Ishikawa (cell line): ENCODE measurements at regions not wholly inside any gene's neighbourhood (a gene's known extent, or its start where the extent isn't known, plus 50 kb on each side); places are given as distances from the start of the nearest gene placed in this dataset.

Experiments used
- CEBPB ChIP-seq: IDR thresholded peaks from 2 replicates; pipeline ENCODE4 v1.6.1; 2012
- CREB1 ChIP-seq: IDR thresholded peaks from 2 replicates; pipeline ENCODE4 v1.6.1; 2012; ENCODE audit warnings: low read depth
- EP300 ChIP-seq: IDR thresholded peaks from 2 replicates; pipeline ENCODE4 v1.6.1; 2012; ENCODE audit warnings: borderline replicate concordance
- FOXM1 ChIP-seq: IDR thresholded peaks from 2 replicates; pipeline ENCODE4 v1.6.1; 2012; ENCODE audit warnings: low read depth, borderline replicate concordance
- MAX ChIP-seq: IDR thresholded peaks from 2 replicates; pipeline ENCODE4 v1.6.1; 2012
- RAD21 ChIP-seq: IDR thresholded peaks from 2 replicates; pipeline ENCODE4 v1.6.1; 2012; ENCODE audit warnings: low read depth
- REST ChIP-seq: IDR thresholded peaks from 2 replicates; pipeline ENCODE4 v1.6.1; 2012; ENCODE audit warnings: low read depth, mild to moderate bottlenecking
- TAF1 ChIP-seq: IDR thresholded peaks from 2 replicates; pipeline ENCODE4 v1.6.1; 2012; ENCODE audit warnings: low read depth, mild to moderate bottlenecking
- USF1 ChIP-seq: IDR thresholded peaks from 2 replicates; pipeline ENCODE4 v1.6.1; 2012
- YY1 ChIP-seq: IDR thresholded peaks from 2 replicates; pipeline ENCODE4 v1.6.1; 2012; ENCODE audit warnings: low read depth
- ZBTB7A ChIP-seq: IDR thresholded peaks from 2 replicates; pipeline ENCODE4 v1.6.1; 2012; ENCODE audit warnings: low read depth

- TF ChIP-seq CREB1 (no peak), YY1 (no peak), MAX (no peak), EP300 (no peak), TAF1 (no peak), FOXM1 (no peak), ZBTB7A (no peak), REST (no peak), CEBPB (no peak), RAD21 (no peak), USF1 (no peak)
Observed at GRCh38 chr4:28774344-28774743, 1913.7 kb downstream of the STIM2 start.
